ENCODE measurements at regions not wholly inside any gene's neighbourhood (a gene's known extent, or its start where the extent isn't known, plus 50 kb on each side); places are given as distances from the start of the nearest gene placed in this dataset.

DNA sequence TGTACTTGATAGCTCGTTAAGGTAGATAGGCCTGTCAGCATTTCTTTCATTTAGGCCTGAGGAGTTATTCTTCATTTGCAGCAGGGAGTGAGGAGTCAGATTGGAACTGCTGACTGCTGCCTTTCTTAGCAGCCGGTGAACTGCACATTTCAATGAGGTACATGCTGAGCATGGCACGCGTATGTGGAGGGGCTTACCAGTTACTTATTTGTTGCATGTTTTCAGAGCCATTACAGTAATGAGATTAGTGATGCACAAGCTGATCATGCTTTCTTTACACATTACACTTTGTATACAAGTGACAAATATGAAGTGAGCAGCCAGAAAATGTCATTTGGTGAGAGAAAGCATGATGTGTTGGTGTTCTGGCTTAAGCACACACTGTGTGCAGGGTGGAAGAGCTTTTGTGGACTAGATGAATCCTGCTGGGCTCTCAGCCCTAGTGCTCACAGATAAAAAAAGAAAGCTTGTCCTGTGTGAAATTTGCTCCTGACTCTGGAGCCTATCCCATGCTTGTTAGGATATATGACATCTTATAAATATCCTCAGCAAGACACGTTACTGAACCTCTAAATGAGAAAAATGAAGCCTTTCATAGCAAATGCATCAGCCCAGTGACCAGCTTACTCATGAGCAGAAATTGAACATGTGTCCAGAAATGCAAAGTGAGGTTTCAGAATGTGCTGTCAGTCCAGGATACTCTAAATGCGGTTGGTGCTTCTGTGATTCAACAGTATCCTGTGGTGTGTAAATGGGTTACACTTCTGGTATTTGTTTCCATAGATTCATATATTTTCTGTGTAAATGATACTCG, 574.7 kb upstream of the ADGRL2 start:
- Histone ChIP-seq H3K36me3 (ENCODE audit: control insufficient read depth in 3 of 3, insufficient read depth in 3 of 3, low read length in 3 of 3) (no peaks in the 10 kb centered on the region), H3K4me3 (ENCODE audit: low read length in 3 of 3) (no peak overlapping the region), H3K4me1 (ENCODE audit: control insufficient read depth in 3 of 3, insufficient read depth in 3 of 3, low read length in 3 of 3) (no peaks in the 10 kb centered on the region), H3K9me3 (ENCODE audit: control insufficient read depth in 3 of 3, low read length in 3 of 3) (no peaks in the 10 kb centered on the region), H3K27me3 (ENCODE audit: control insufficient read depth in 3 of 3, insufficient read depth in 3 of 3, low read length in 3 of 3) (no peaks in the 10 kb centered on the region), H3K27ac (ENCODE audit: low read depth, low read length) (no peak overlapping the region), H3K9ac (ENCODE audit: low read depth in 1 of 3, low read length in 3 of 3) (no peak overlapping the region)

GRCh38 chr1:81224222-81224621, 576.5 kb upstream of the ADGRL2 start:
- Histone ChIP-seq H3K27me3 (ENCODE audit: control insufficient read depth in 3 of 3, insufficient read depth in 3 of 3, low read length in 3 of 3) (no peaks in the 10 kb centered on the region), H3K4me1 (ENCODE audit: control insufficient read depth in 3 of 3, insufficient read depth in 3 of 3, low read length in 3 of 3) (no peaks in the 10 kb centered on the region), H3K9ac (ENCODE audit: low read depth in 1 of 3, low read length in 3 of 3) (no peak overlapping the region), H3K27ac (ENCODE audit: low read depth, low read length) (no peak overlapping the region), H3K36me3 (ENCODE audit: control insufficient read depth in 3 of 3, insufficient read depth in 3 of 3, low read length in 3 of 3) (no peaks in the 10 kb centered on the region), H3K4me3 (ENCODE audit: low read length in 3 of 3) (no peak overlapping the region), H3K9me3 (ENCODE audit: control insufficient read depth in 3 of 3, low read length in 3 of 3) (no peaks in the 10 kb centered on the region)

GRCh38 chr1:81221564-81221963, 579.2 kb upstream of the ADGRL2 start:
- Histone ChIP-seq H3K4me1 (ENCODE audit: control insufficient read depth in 3 of 3, insufficient read depth in 3 of 3, low read length in 3 of 3) (no peaks in the 10 kb centered on the region), H3K36me3 (ENCODE audit: control insufficient read depth in 3 of 3, insufficient read depth in 3 of 3, low read length in 3 of 3) (no peaks in the 10 kb centered on the region), H3K9ac (ENCODE audit: low read depth in 1 of 3, low read length in 3 of 3) (no peak overlapping the region), H3K27ac (ENCODE audit: low read depth, low read length) (no peak overlapping the region), H3K4me3 (ENCODE audit: low read length in 3 of 3) (no peak overlapping the region), H3K9me3 (ENCODE audit: control insufficient read depth in 3 of 3, low read length in 3 of 3) (no peaks in the 10 kb centered on the region), H3K27me3 (ENCODE audit: control insufficient read depth in 3 of 3, insufficient read depth in 3 of 3, low read length in 3 of 3) (no peaks in the 10 kb centered on the region)

DNA sequence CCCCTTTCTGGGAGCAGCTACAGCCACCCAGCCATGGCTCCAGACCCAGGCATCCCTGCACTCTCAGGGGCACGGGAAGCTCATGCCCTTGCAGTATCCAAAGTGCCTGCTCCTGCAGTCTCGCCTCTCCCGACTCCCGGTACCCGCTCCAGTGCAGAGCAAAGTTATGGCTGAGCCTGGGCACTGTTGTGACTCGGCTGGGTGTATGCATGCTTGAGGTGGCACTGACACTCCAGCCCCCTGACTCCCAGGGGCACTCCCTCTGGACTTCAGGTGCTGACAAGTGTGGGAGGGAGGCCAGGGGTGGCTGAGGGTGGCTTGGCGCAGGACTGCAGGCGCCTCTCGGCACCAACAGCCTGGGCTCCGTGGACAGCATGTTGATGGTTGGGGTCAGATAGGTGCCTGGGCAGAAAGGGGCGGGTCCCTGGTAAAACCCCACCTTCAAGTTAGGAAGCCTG, 580.1 kb upstream of the ADGRL2 start:
- Histone ChIP-seq H3K9me3 (ENCODE audit: control insufficient read depth in 3 of 3, low read length in 3 of 3) (no peaks in the 10 kb centered on the region), H3K36me3 (ENCODE audit: control insufficient read depth in 3 of 3, insufficient read depth in 3 of 3, low read length in 3 of 3) (no peaks in the 10 kb centered on the region), H3K4me1 (ENCODE audit: control insufficient read depth in 3 of 3, insufficient read depth in 3 of 3, low read length in 3 of 3) (no peaks in the 10 kb centered on the region), H3K27ac (ENCODE audit: low read depth, low read length) (no peak overlapping the region), H3K27me3 (ENCODE audit: control insufficient read depth in 3 of 3, insufficient read depth in 3 of 3, low read length in 3 of 3) (no peaks in the 10 kb centered on the region), H3K9ac (ENCODE audit: low read depth in 1 of 3, low read length in 3 of 3) (no peak overlapping the region), H3K4me3 (ENCODE audit: low read length in 3 of 3) (no peak overlapping the region)

DNA sequence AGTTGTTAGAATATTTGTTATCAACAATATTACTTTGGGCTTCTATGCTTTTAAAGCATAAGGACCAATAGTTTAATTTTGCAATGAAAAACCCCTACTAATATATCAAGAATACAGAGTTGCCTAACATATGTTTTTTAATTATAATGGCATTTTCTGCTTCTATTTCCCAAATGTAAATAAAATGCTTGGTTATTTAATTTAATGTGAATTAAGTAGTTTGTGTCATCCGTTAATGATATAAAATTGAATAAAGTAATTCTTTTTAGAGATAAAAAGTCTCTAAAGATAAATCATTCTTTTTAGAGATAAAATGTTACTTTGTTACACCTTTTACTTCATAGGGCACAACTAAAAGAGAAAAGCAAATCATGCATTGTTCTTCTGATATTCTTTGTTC, 583.7 kb upstream of the ADGRL2 start:
- H3K4me3 ChIP-seq (ENCODE audit: low read length in 3 of 3), result no peak overlapping the region
- no peak overlapping the region for H3K9ac ChIP-seq (ENCODE audit: low read depth in 1 of 3, low read length in 3 of 3)
- H3K9me3 ChIP-seq (ENCODE audit: control insufficient read depth in 3 of 3, low read length in 3 of 3), result no peaks in the 10 kb centered on the region
- H3K36me3 ChIP-seq (ENCODE audit: control insufficient read depth in 3 of 3, insufficient read depth in 3 of 3, low read length in 3 of 3), result no peaks in the 10 kb centered on the region
- no peaks in the 10 kb centered on the region for H3K4me1 ChIP-seq (ENCODE audit: control insufficient read depth in 3 of 3, insufficient read depth in 3 of 3, low read length in 3 of 3)
- no peaks in the 10 kb centered on the region for H3K27me3 ChIP-seq (ENCODE audit: control insufficient read depth in 3 of 3, insufficient read depth in 3 of 3, low read length in 3 of 3)
- H3K27ac ChIP-seq (ENCODE audit: low read depth, low read length), result no peak overlapping the region

DNA sequence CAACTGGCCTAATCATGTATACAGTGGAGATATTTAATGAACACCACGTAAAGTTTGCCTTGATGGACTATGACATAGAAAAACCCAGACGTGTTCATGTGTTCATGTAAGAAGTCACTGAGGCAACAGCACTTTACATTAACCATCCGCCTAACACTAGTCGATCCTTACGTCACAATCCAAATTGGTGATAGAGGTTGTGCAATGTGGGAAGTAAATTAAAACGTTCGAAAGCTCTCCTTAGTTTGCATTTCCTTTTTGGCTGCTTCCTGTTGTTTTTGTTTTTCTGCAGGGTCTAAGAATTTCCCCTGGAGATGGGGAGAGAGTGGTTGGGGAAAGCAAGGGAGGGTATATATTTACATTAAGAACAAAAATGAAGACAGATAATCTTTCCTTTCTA, 587.5 kb upstream of the ADGRL2 start:
- Histone ChIP-seq H3K27ac (ENCODE audit: low read depth, low read length) (no peak overlapping the region), H3K4me3 (ENCODE audit: low read length in 3 of 3) (no peak overlapping the region), H3K9me3 (ENCODE audit: control insufficient read depth in 3 of 3, low read length in 3 of 3) (no peaks in the 10 kb centered on the region), H3K9ac (ENCODE audit: low read depth in 1 of 3, low read length in 3 of 3) (no peak overlapping the region), H3K36me3 (ENCODE audit: control insufficient read depth in 3 of 3, insufficient read depth in 3 of 3, low read length in 3 of 3) (no peaks in the 10 kb centered on the region), H3K27me3 (ENCODE audit: control insufficient read depth in 3 of 3, insufficient read depth in 3 of 3, low read length in 3 of 3) (no peaks in the 10 kb centered on the region), H3K4me1 (ENCODE audit: control insufficient read depth in 3 of 3, insufficient read depth in 3 of 3, low read length in 3 of 3) (no peaks in the 10 kb centered on the region)

- Histone ChIP-seq H3K36me3 (ENCODE audit: control insufficient read depth in 3 of 3, insufficient read depth in 3 of 3, low read length in 3 of 3) (no peaks in the 10 kb centered on the region), H3K27ac (ENCODE audit: low read depth, low read length) (no peak overlapping the region), H3K4me1 (ENCODE audit: control insufficient read depth in 3 of 3, insufficient read depth in 3 of 3, low read length in 3 of 3) (no peaks in the 10 kb centered on the region), H3K27me3 (ENCODE audit: control insufficient read depth in 3 of 3, insufficient read depth in 3 of 3, low read length in 3 of 3) (no peaks in the 10 kb centered on the region), H3K9me3 (ENCODE audit: control insufficient read depth in 3 of 3, low read length in 3 of 3) (no peaks in the 10 kb centered on the region), H3K9ac (ENCODE audit: low read depth in 1 of 3, low read length in 3 of 3) (no peak overlapping the region), H3K4me3 (ENCODE audit: low read length in 3 of 3) (no peak overlapping the region)
Measured at GRCh38 chr1:81209461-81209860, 591.3 kb upstream of the ADGRL2 start.

DNA sequence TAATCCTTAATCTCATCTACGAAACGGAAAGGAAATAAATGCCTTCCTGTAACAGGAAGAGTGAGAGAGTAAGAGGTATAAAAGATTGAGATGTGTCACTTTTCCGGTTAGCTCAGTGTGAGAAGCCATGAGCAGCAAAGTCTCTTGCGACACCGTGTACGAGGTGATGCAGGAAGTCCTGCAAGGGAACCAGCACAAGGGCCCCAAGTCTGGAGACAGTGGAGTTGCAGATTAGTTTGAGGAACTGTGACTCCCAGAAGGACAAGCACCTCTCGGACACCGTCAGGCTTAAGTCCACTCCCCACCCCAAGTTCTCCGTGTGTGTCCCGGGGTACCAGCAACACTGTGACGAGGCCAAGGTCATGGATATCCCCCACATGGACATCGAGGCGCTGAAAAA, 592.3 kb upstream of the ADGRL2 start:
- H3K9me3 ChIP-seq (ENCODE audit: control insufficient read depth in 3 of 3, low read length in 3 of 3), result no peaks in the 10 kb centered on the region
- no peaks in the 10 kb centered on the region for H3K36me3 ChIP-seq (ENCODE audit: control insufficient read depth in 3 of 3, insufficient read depth in 3 of 3, low read length in 3 of 3)
- no peaks in the 10 kb centered on the region for H3K4me1 ChIP-seq (ENCODE audit: control insufficient read depth in 3 of 3, insufficient read depth in 3 of 3, low read length in 3 of 3)
- H3K27ac ChIP-seq (ENCODE audit: low read depth, low read length), result no peak overlapping the region
- H3K9ac ChIP-seq (ENCODE audit: low read depth in 1 of 3, low read length in 3 of 3), result no peak overlapping the region
- no peaks in the 10 kb centered on the region for H3K27me3 ChIP-seq (ENCODE audit: control insufficient read depth in 3 of 3, insufficient read depth in 3 of 3, low read length in 3 of 3)
- no peak overlapping the region for H3K4me3 ChIP-seq (ENCODE audit: low read length in 3 of 3)

DNA sequence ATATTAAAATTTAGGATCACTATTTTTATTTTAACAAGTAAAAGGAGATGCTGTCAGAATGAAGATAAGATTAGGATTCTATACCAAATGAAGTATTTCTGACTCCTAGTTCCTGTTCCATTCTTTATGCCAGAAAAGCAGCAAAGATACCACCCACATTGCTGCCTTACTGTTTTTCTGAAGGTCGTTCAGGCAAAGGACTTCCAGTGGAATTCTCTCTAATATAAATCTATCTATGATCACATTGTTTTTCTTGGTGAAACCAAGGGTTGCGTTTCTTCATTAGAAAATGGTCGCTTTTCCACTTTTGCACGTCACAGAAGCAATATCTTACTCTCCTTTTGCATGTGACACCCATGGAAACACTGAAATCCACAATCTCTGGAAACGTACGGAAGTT, 594.8 kb upstream of the ADGRL2 start:
- no peaks in the 10 kb centered on the region for H3K36me3 ChIP-seq (ENCODE audit: control insufficient read depth in 3 of 3, insufficient read depth in 3 of 3, low read length in 3 of 3)
- H3K4me3 ChIP-seq (ENCODE audit: low read length in 3 of 3), result no peak overlapping the region
- no peak overlapping the region for H3K9ac ChIP-seq (ENCODE audit: low read depth in 1 of 3, low read length in 3 of 3)
- no peaks in the 10 kb centered on the region for H3K9me3 ChIP-seq (ENCODE audit: control insufficient read depth in 3 of 3, low read length in 3 of 3)
- no peaks in the 10 kb centered on the region for H3K4me1 ChIP-seq (ENCODE audit: control insufficient read depth in 3 of 3, insufficient read depth in 3 of 3, low read length in 3 of 3)
- H3K27me3 ChIP-seq (ENCODE audit: control insufficient read depth in 3 of 3, insufficient read depth in 3 of 3, low read length in 3 of 3), result no peaks in the 10 kb centered on the region
- H3K27ac ChIP-seq (ENCODE audit: low read depth, low read length), result no peak overlapping the region

DNA sequence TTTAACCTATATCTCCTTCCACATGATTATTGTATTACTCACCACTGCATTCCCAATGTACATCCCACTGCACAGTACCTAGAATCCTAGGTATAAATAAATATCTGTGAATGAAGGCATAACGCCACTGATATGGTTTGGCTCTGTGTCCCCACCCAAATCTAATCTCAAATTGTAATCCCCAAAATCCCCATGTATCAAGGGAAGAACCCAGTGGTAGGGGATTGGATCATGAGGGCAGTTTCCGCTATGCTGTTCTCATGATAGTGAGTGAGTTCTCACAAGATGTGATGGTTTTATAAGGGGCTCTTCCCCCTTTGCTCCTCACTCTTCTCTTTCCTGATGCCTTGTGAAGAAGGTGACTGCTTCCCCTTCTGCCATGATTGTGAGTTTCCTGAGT, 599.0 kb upstream of the ADGRL2 start:
- H3K27me3 ChIP-seq (ENCODE audit: control insufficient read depth in 3 of 3, insufficient read depth in 3 of 3, low read length in 3 of 3), result no peaks in the 10 kb centered on the region
- no peaks in the 10 kb centered on the region for H3K9me3 ChIP-seq (ENCODE audit: control insufficient read depth in 3 of 3, low read length in 3 of 3)
- H3K36me3 ChIP-seq (ENCODE audit: control insufficient read depth in 3 of 3, insufficient read depth in 3 of 3, low read length in 3 of 3), result no peaks in the 10 kb centered on the region
- H3K4me1 ChIP-seq (ENCODE audit: control insufficient read depth in 3 of 3, insufficient read depth in 3 of 3, low read length in 3 of 3), result no peaks in the 10 kb centered on the region
- no peak overlapping the region for H3K27ac ChIP-seq (ENCODE audit: low read depth, low read length)
- no peak overlapping the region for H3K4me3 ChIP-seq (ENCODE audit: low read length in 3 of 3)
- no peak overlapping the region for H3K9ac ChIP-seq (ENCODE audit: low read depth in 1 of 3, low read length in 3 of 3)
